OCI-LY7 (cell line): ENCODE measurements at regions not wholly inside any gene's neighbourhood (a gene's known extent, or its start where the extent isn't known, plus 50 kb on each side); places are given as distances from the start of the nearest gene placed in this dataset.

ENCODE experiments used
- BruUV-seq: library from RNA; stranded (reverse); fragments of 400-500 nt; replicated peaks from 2 replicates; lab custom pipeline; 2021; lab: Mats Ljungman, UMichigan
- CTCF ChIA-PET: fragments of 300-600 bp; sonication (Branson Sonifier 250); formaldehyde crosslinking; loops from one replicate; lab custom pipeline; 2022; ENCODE audit warnings: antibody characterized with exemption; ENCODE audit not compliant: unreplicated experiment; lab: Charles Lee
- POLR2A ChIA-PET: fragments of 300-600 bp; sonication (Branson Sonifier 250); formaldehyde crosslinking; loops from one replicate; lab custom pipeline; 2022; ENCODE audit warnings: antibody characterized with exemption; lab: Charles Lee
- DNase-seq: peaks from one replicate; pipeline ENCODE4 v3.0.0-alpha.2; 2015; ENCODE audit warnings: low spot score
- H2AFZ ChIP-seq: fragments of 200-600 bp; sonication (generic), shearing (Covaris generic); 2 replicates; pipeline ENCODE4 v1.6.1; 2014; ENCODE audit warnings: mild to moderate bottlenecking, antibody characterized with exemption, low read length, moderate library complexity
- H3K27ac ChIP-seq: fragments of 200-600 bp; sonication (generic); 2 replicates; pipeline ENCODE4 v1.5.1; 2014; ENCODE audit warnings: mixed run types, low read depth, mild to moderate bottlenecking, moderate library complexity, low read length, inconsistent platforms; ENCODE audit not compliant: poor library complexity, severe bottlenecking
- H3K36me3 ChIP-seq: fragments of 200-600 bp; sonication (generic); 2 replicates; pipeline ENCODE4 v1.6.1; 2014; ENCODE audit warnings: mild to moderate bottlenecking, antibody characterized with exemption, low read length, moderate library complexity, mixed read lengths; ENCODE audit not compliant: insufficient read depth
- H3K4me1 ChIP-seq: fragments of 200-600 bp; sonication (generic); 2 replicates; pipeline ENCODE4 v1.5.1; 2014; ENCODE audit warnings: mild to moderate bottlenecking, low read length; ENCODE audit not compliant: insufficient read depth, poor library complexity, severe bottlenecking
- H3K4me2 ChIP-seq: fragments of 200-600 bp; sonication (generic); 2 replicates; pipeline ENCODE4 v1.6.1; 2014; ENCODE audit warnings: mild to moderate bottlenecking, low read length
- H3K4me3 ChIP-seq: fragments of 200-600 bp; sonication (generic); 2 replicates; pipeline ENCODE4 v1.5.1; 2014; ENCODE audit warnings: mild to moderate bottlenecking, low read depth, low read length; ENCODE audit not compliant: poor library complexity, severe bottlenecking
- H3K79me2 ChIP-seq: fragments of 200-600 bp; sonication (generic); 2 replicates; pipeline ENCODE4 v1.6.1; 2016; ENCODE audit warnings: low read depth, mild to moderate bottlenecking, low read length, moderate library complexity, mixed read lengths; ENCODE audit not compliant: insufficient read depth
- H3K9me2 ChIP-seq: fragments of 200-600 bp; sonication (generic); 2 replicates; pipeline ENCODE4 v1.6.1; 2016; ENCODE audit warnings: mild to moderate bottlenecking, low read length, mixed read lengths; ENCODE audit not compliant: insufficient read depth
- H3K9me3 ChIP-seq: fragments of 200-600 bp; sonication (generic); 2 replicates; pipeline ENCODE4 v1.6.1; 2014; ENCODE audit warnings: mild to moderate bottlenecking, mixed run types, low read length, mixed read lengths
- H4K20me1 ChIP-seq: fragments of 200-600 bp; sonication (generic); 2 replicates; pipeline ENCODE4 v1.6.1; 2014; ENCODE audit warnings: mild to moderate bottlenecking, antibody characterized with exemption, low read length, moderate library complexity, mixed read lengths; ENCODE audit not compliant: insufficient read depth
- EZH2phosphoT487 ChIP-seq: fragments of 200-600 bp; sonication (generic); IDR thresholded peaks from 2 replicates; pipeline ENCODE4 v1.6.1; 2018; ENCODE audit warnings: low read depth, borderline replicate concordance, mild to moderate bottlenecking, mixed run types, antibody characterized with exemption, low read length, moderate library complexity, mixed read lengths
- intact Hi-C: fragments of 100-400 bp; cut with micrococcal nuclease; formaldehyde crosslinking; loops from one replicate; pipeline ENCODE4 v1.10.0; 2022; ENCODE audit not compliant: unreplicated experiment
- TF ChIP-seq, protein P1 (sequence below): fragments of 200-600 bp; sonication (generic); conservative IDR thresholded peaks from 2 replicates; pipeline ENCODE4 v1.5.1; 2014; ENCODE audit warnings: mild to moderate bottlenecking, antibody characterized with exemption, low read length, moderate library complexity, mixed read lengths

DNA sequence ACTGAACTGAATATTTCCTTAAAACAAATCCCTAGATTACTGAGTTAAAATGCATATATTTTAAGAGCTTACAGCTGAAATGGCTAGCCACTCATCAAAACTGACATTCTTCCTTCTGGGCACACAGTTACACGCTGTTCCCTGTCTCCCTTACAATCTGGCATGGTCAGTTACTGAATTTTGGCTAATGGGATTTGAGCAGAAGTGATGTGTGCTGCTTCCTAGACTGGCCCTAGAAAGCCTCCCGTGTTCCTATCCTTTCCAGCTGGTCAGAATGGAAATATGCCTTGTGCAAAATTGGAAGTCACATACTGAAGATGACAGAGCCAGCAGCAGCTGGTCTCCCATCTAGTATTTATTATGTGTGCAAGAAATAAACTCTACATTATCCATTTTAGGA is 128.7 kb upstream of the NAMPT start:
- Histone ChIP-seq H3K4me2 (no peak overlapping the region), H2AFZ (no peak overlapping the region), H3K36me3 (no peaks in the 10 kb centered on the region), H4K20me1 (no peaks in the 10 kb centered on the region), H3K9me3 (no peaks in the 10 kb centered on the region; the same call in 1 of the 2 replicates), H3K27ac (no peak overlapping the region), H3K4me1 (no peaks in the 10 kb centered on the region), H3K9me2 (no peaks in the 10 kb centered on the region), H3K79me2 (no peaks in the 10 kb centered on the region), H3K4me3 (no peak overlapping the region)
- intact Hi-C loops, result no loop called here
- TF ChIP-seq EZH2phosphoT487, result no peak
- TF ChIP-seq, protein P1, sequence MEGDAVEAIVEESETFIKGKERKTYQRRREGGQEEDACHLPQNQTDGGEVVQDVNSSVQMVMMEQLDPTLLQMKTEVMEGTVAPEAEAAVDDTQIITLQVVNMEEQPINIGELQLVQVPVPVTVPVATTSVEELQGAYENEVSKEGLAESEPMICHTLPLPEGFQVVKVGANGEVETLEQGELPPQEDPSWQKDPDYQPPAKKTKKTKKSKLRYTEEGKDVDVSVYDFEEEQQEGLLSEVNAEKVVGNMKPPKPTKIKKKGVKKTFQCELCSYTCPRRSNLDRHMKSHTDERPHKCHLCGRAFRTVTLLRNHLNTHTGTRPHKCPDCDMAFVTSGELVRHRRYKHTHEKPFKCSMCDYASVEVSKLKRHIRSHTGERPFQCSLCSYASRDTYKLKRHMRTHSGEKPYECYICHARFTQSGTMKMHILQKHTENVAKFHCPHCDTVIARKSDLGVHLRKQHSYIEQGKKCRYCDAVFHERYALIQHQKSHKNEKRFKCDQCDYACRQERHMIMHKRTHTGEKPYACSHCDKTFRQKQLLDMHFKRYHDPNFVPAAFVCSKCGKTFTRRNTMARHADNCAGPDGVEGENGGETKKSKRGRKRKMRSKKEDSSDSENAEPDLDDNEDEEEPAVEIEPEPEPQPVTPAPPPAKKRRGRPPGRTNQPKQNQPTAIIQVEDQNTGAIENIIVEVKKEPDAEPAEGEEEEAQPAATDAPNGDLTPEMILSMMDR, result no peak
- ChIA-PET POLR2A (no interaction called here), CTCF (no interaction called here)
- DNase-seq, result no peak
- BruUV-seq, result no TSS peak

DNA sequence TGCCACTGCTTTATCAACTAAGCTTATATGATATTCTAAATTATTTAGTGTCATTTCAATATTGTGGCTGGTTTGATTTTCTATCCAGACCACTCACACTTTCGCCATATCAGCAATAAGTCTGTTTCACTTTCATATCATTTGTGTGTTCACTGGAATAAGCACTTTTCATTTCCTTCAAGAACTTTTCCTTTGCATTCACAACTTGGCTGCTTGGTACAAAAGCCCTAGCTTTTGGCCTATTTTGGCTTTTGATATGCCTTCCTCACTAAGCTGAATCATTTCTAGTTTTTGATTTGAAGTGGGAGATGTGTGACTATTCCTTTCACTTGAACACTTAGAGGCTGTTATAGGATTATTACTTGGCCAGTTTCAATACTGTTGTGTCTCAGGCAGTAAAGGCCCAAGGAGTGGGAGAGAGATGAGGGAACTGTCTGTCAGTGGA is 120.9 kb upstream of the NAMPT start:
- Histone ChIP-seq H3K4me1 (no peaks in the 10 kb centered on the region), H3K27ac (no peak overlapping the region), H3K79me2 (no peaks in the 10 kb centered on the region), H3K36me3 (no peaks in the 10 kb centered on the region), H2AFZ (no peak overlapping the region), H3K4me3 (no peak overlapping the region), H4K20me1 (no peaks in the 10 kb centered on the region), H3K9me3 (no peaks in the 10 kb centered on the region), H3K9me2 (no peaks in the 10 kb centered on the region), H3K4me2 (no peak overlapping the region)
- intact Hi-C loops, result no loop called here
- ChIA-PET POLR2A (interaction anchor here (0.6 kb wide), 1 partner anchor 12 kb away, joined by 3 read pairs; no protein-coding TSS in a partner anchor), CTCF (no interaction called here)
- BruUV-seq, result no TSS peak
- TF ChIP-seq, protein P1, result no peak
- no peak for TF ChIP-seq EZH2phosphoT487
- no peak for DNase-seq

DNA sequence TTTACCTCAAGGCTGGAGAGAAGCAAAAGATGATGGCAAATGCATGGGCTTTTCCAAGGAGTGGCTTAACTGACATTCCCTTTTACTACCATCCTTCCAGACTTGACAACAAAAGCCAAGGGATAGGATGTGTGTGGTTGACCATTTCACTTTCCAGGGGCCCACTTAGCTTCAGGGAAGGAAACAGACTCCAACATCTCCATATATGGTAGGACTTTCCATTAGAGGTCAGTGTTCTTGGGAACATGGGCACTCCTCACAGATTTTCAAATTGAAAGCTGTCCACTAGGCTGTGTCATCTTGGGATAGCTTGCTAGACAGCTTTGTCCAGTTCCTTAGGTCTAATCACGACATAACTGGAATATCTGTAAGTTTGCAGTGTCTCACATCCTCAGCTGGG is 118.1 kb upstream of the NAMPT start:
- no peak overlapping the region for H2AFZ ChIP-seq
- no peak overlapping the region for H3K4me3 ChIP-seq
- no peaks in the 10 kb centered on the region for H3K36me3 ChIP-seq
- H3K27ac ChIP-seq, result no peak overlapping the region
- no peaks in the 10 kb centered on the region for H3K4me1 ChIP-seq
- no peaks in the 10 kb centered on the region for H3K9me3 ChIP-seq
- H3K79me2 ChIP-seq, result no peaks in the 10 kb centered on the region
- no peak for DNase-seq
- TF ChIP-seq, protein P1, result no peak
- no peak for TF ChIP-seq EZH2phosphoT487
- H3K4me2 ChIP-seq, result no peak overlapping the region
- no TSS peak for BruUV-seq
- no peaks in the 10 kb centered on the region for H4K20me1 ChIP-seq
- no peaks in the 10 kb centered on the region for H3K9me2 ChIP-seq
- POLR2A ChIA-PET, result interaction anchor here (0.5 to 0.6 kb wide), 2 partner anchors 54 to 238 kb away, joined by 3 read pairs; no protein-coding TSS in a partner anchor
- CTCF ChIA-PET, result no interaction called here
- intact Hi-C loops, result no loop called here
